ENCODE measurements at regions not wholly inside any gene's neighbourhood (a gene's known extent, or its start where the extent isn't known, plus 50 kb on each side); places are given as distances from the start of the nearest gene placed in this dataset.

DNA sequence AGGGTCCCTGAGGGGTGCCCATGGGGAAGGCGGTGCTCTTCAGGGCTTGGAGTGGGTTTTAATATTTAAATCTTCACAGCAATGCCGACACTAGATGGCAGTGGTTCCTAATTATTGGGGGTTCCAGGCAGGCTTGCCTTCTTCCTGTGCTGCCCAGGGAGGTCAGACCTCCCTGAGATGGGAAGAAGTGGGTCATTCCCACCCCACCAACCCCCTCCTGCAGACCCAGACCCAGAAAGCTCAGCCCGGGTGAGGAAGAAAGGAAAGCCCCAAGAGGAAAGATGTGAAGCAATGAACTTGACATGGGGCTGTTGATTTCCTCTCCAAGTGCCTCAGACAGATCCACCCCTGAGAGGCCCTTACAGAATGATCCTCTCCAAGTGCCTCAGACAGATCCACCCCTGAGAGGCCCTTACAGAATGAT is 85.1 kb upstream of the LANCL2 start:
- DNase-seq = peak; percentile 82
- intact Hi-C loops (cut with DNase I; ENCODE audit: low total_unique reads) = loop anchor here (5.0 kb wide), 1 partner anchor 132 kb away; no protein-coding TSS in a partner anchor
- 16 to 23% methylated on average over 3 of the region's 3 CpGs for WGBS, 2 donors

DNA sequence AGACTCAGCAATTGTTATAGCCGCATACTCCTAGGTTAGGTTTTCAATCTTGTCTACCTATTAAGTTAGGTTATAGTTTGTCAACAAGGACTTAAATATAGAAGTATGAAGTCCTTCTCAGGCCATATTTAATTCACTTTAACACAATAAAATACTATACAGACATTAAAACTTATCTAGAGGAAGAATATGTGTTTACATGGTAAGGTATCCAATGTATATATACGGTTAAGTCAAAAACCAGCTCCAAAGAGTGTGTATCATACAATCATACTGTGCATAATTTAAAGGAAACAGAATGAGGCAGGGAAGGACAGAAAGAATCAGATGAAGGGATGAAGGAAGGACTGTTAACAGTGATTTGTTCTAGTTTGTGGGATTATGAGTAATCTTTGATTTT is 79.5 kb upstream of the LANCL2 start:
- Histone ChIP-seq H3K4me1 (no peaks in the 10 kb centered on the region), H3K27me3 (no peaks in the 10 kb centered on the region), H3K4me3 (no peak overlapping the region), H3K27ac (no peak overlapping the region), H3K9me3 (no peaks in the 10 kb centered on the region), H3K36me3 (ENCODE audit: low read depth, missing control alignments) (no peaks in the 10 kb centered on the region)
- intact Hi-C loops (cut with DNase I; ENCODE audit: low total_unique reads) = no loop called here
- no peak for DNase-seq
- 94 to 97% methylated on average over 2 of the region's 2 CpGs for WGBS, 2 donors
- no peak for TF ChIP-seq POLR2A (IDR thresholded peaks at IDR 0.05)

More for the DNA sequence above, 85.1 kb upstream of the LANCL2 start:
- Histone ChIP-seq H3K36me3 (ENCODE audit: low read depth, missing control alignments) (no peaks in the 10 kb centered on the region), H3K4me3 (no peak overlapping the region), H3K4me1 (peaks cover 3% of the 10 kb centered on the region), H3K27ac (no peak overlapping the region), H3K9me3 (no peaks in the 10 kb centered on the region), H3K27me3 (no peaks in the 10 kb centered on the region)
- TF ChIP-seq POLR2A (IDR thresholded peaks at IDR 0.05) = no peak
- TF ChIP-seq, protein P1, sequence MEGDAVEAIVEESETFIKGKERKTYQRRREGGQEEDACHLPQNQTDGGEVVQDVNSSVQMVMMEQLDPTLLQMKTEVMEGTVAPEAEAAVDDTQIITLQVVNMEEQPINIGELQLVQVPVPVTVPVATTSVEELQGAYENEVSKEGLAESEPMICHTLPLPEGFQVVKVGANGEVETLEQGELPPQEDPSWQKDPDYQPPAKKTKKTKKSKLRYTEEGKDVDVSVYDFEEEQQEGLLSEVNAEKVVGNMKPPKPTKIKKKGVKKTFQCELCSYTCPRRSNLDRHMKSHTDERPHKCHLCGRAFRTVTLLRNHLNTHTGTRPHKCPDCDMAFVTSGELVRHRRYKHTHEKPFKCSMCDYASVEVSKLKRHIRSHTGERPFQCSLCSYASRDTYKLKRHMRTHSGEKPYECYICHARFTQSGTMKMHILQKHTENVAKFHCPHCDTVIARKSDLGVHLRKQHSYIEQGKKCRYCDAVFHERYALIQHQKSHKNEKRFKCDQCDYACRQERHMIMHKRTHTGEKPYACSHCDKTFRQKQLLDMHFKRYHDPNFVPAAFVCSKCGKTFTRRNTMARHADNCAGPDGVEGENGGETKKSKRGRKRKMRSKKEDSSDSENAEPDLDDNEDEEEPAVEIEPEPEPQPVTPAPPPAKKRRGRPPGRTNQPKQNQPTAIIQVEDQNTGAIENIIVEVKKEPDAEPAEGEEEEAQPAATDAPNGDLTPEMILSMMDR (IDR thresholded peaks at IDR 0.05) = peak; percentile 24 to 60 (median 52)

DNA sequence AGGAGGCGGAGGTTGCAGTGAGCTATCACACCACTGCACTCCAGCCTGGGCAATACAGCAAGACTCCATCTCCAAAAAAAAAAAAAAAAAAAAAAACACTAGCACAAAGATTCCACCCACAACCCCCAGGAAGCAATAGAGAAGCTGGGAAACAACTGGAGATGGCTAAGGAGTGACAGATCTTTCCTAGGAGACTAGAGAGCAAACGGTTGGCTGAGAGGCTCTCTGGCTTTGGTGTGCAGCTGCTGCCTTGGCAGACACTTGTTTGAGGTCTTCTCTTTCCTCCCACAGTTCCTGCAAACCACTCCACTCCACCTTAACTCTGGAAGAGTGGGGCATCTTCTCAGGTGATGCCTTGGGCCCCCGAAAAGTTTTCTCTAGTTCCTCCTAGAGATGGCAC is 78.5 kb upstream of the LANCL2 start:
- H3K4me1 ChIP-seq = no peaks in the 10 kb centered on the region
- H3K27me3 ChIP-seq = no peaks in the 10 kb centered on the region
- no peak for DNase-seq
- intact Hi-C loops (cut with DNase I; ENCODE audit: low total_unique reads) = no loop called here
- H3K9me3 ChIP-seq = no peaks in the 10 kb centered on the region
- TF ChIP-seq, protein P1 (IDR thresholded peaks at IDR 0.05) = no peak
- TF ChIP-seq POLR2A (IDR thresholded peaks at IDR 0.05) = no peak
- 76 to 78% methylated on average over 3 of the region's 3 CpGs for WGBS, 2 donors
- H3K36me3 ChIP-seq (ENCODE audit: low read depth, missing control alignments) = no peaks in the 10 kb centered on the region
- no peak overlapping the region for H3K27ac ChIP-seq
- H3K4me3 ChIP-seq = no peak overlapping the region

DNA sequence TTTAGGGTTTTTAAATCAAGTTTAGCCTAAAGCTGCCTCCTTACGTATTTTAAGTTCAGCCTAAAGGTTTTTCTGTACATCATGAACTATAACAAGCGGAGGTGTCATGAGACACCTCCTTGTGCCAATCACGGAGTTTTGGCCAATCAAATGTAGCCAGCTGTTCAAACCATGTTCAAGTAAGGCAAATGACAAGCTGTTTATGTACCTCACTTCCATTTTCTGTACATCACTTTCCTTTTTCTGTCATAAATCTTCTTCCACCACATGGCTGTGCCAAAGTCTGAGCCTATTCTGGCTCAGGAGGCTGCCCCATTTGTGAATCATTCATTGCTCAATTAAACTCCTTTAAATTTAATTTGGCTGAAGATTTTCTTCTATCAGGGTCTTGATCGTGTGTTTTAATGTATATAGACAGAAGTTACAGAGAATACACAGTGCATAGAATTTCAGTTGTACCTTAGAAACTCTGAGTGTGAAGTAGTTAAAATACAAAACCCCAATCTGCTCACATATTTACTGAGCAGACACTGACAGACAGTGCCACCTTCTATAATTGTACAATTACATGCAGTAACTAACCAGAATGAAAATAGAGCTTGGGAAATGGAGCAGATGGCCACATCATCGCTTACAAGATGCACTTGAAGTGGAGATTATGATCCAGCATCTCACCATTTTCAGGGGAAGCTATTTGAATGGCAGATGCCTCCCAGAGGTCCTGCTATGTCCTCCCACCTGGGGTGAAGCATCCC is 76.9 kb upstream of the LANCL2 start:
- no peak for DNase-seq
- TF ChIP-seq, protein P1 (IDR thresholded peaks at IDR 0.05) = no peak
- no peak for TF ChIP-seq POLR2A (IDR thresholded peaks at IDR 0.05)
- H3K4me1 ChIP-seq = no peaks in the 10 kb centered on the region
- H3K27ac ChIP-seq = no peak overlapping the region
- intact Hi-C loops (cut with DNase I; ENCODE audit: low total_unique reads) = no loop called here
- 87% methylated on average over 5 of the region's 5 CpGs for WGBS, 2 donors
- no peaks in the 10 kb centered on the region for H3K36me3 ChIP-seq (ENCODE audit: low read depth, missing control alignments)
- H3K9me3 ChIP-seq = no peaks in the 10 kb centered on the region
- no peaks in the 10 kb centered on the region for H3K27me3 ChIP-seq
- no peak overlapping the region for H3K4me3 ChIP-seq

DNA sequence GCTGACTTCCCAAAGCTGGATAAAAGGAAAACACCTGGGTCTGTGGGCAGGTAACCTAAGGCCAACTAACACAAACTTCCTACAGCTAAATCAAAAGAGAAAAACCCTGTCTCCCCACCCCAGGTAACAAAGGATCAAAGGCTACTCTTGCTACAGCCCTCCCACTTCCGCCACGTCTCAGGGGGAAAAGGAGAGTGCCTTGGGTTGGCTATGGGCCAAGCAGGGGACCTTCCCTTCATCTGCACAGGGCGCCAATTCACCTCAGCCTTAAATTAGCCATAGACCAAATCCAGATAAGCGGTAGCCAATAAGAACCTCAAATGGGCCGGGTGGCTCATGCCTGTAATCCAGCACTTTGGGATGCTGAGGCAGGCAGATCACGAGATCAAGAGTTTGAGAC is 69.1 kb upstream of the LANCL2 start:
- H3K4me3 ChIP-seq = no peak overlapping the region
- no peaks in the 10 kb centered on the region for H3K9me3 ChIP-seq
- no peak overlapping the region for H3K27ac ChIP-seq
- no peaks in the 10 kb centered on the region for H3K27me3 ChIP-seq
- TF ChIP-seq, protein P1 (IDR thresholded peaks at IDR 0.05) = no peak
- no peak for TF ChIP-seq POLR2A (IDR thresholded peaks at IDR 0.05)
- H3K4me1 ChIP-seq = no peaks in the 10 kb centered on the region
- 77 to 86% methylated on average over 6 of the region's 6 CpGs for WGBS, 2 donors
- intact Hi-C loops (cut with DNase I; ENCODE audit: low total_unique reads) = no loop called here
- no peaks in the 10 kb centered on the region for H3K36me3 ChIP-seq (ENCODE audit: low read depth, missing control alignments)
- DNase-seq = no peak

Measured in testis (tissue), 2 donors.